Fibroblast of skin of back (primary cell): ENCODE measurements at regions not wholly inside any gene's neighbourhood (a gene's known extent, or its start where the extent isn't known, plus 50 kb on each side); places are given as distances from the start of the nearest gene placed in this dataset.
"Not testable (repeated sequence)": the region's sequence is repeated elsewhere in the genome, so short reads cannot be mapped to it uniquely, and the experiment has no call there.

ENCODE experiments used
- DNase-seq: peaks from one replicate; pipeline ENCODE4 v3.0.0-alpha.2; 2013

GRCh38 chr2:87654136-87654814 is 93.6 kb upstream of the PLGLB2 start:
- not testable (repeated sequence) for DNase-seq

DNA sequence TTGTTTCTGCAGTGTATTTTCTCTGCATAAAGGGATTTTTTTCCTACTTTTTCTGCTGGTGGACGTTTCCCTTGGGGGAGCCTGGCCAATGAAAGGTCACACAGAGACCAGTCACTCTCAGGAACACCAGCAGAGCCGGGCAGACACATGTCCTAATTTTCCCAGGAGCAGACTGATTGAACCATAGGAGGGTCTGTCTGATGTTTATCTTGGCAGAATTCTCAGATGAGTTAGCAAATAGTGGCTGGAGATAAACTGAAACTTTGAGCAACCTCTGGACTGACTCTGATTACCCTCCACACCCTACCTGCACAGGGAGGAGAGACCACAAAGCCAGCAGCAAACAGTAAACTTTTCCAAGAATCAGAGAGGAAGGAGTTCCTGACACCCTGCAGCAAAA is 90.0 kb upstream of the PLGLB2 start:
- DNase-seq: not testable (repeated sequence)

GRCh38 chr2:87658357-87658756 is 89.5 kb upstream of the PLGLB2 start:
- DNase-seq: not testable (repeated sequence)

DNA sequence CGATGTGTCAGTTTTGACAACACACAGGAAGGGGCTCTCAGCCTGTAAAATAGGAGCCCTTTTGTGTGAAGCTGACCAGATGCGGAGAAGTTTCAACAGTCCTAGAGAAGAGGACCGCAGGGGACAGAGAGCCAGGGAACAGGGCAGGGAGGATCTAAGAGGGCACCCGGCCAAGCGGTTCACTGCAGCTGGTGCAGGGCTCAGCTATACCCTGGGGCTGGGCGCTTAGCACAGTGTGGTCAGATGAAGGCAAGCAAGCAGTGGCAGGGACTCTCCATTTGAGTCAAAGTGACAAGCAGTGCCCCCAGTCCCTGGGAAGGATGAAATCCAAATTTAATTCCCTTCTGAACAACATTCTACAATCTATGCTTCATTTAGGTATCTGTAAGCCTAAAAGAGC is 88.9 kb upstream of the PLGLB2 start:
- DNase-seq: not testable (repeated sequence)

- not testable (repeated sequence) for DNase-seq
Measured at GRCh38 chr2:87660164-87660563, 87.7 kb upstream of the PLGLB2 start.

DNA sequence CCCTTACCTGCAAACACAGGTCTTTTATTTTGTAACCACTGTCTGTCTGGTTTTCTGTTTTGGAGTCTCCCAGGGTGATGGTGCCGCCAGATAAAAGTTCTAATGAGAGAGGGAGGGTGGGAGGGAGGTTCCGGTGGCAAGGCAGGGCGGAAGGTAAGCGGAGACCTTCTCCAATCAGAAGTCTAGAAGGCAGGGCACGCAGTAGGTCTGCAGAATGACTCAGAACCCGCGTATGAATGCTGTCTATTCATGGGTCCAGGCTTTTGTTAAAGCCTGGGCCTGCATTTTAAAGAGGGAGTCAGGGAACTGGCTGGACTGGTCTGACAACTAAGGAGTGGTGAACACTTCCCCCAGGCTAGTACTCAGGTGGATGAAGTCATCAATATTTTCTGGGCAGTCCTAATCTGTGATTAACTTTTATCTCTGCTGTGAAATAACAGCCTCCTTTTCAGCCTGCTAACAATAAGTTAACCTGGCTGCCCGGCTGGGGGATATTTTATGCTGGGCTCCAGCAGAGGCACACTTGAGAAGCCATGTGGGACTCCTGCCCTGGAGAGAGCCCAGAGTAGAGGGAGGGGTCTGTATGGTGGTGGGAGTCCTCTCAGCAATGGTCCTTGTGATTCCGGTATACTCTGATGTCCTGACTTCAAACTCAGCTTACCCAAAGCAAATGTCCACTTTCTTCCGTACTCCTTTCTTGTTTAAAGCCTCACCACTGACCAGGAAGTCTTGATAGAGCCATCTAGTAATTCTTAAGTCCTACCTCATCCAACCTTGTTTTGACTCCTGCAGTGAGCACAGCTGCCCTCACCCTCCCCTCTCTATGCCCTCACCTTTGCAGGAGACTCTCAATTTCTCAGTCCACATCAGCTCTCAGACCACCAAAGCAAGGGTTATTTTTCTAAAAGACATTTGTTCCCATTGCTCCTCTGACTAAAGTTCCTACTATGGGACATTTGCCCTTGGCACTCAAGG is 85.3 kb upstream of the PLGLB2 start:
- DNase-seq: not testable (repeated sequence)

GRCh38 chr2:87663347-87663746 is 84.5 kb upstream of the PLGLB2 start:
- DNase-seq: not testable (repeated sequence)

GRCh38 chr2:87667027-87667426 is 80.9 kb upstream of the PLGLB2 start:
- not testable (repeated sequence) for DNase-seq

GRCh38 chr2:87668361-87668760 is 79.5 kb upstream of the PLGLB2 start:
- DNase-seq: not testable (repeated sequence)

DNA sequence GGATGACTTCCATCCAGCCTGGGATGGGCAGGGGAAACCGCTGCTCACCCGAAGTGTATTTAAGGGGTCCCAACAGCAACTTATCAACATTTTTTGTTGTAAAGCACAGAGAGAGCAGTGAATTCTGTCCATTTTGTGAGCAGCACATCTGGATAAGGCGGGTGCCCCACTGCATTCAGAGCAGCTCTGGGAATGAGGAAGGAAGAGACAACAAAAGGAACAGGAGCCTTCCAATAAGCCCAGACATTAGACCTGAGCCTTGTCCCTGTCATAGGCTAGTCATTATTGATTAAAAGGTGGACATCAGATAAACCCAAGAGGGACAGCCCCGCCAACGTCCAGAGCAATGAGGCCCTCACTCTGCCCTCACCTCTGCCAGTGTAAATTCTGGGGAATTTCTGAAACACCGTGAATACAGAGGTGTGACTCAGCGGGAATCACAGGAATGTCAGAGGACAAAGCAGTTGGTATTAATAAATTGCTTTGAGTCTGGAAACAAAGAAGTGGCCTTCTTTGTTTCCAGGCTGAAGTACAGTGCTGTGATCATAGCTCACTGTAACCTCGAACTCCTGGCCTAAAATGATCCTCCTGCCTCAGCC is 78.2 kb upstream of the PLGLB2 start:
- not testable (repeated sequence) for DNase-seq

DNA sequence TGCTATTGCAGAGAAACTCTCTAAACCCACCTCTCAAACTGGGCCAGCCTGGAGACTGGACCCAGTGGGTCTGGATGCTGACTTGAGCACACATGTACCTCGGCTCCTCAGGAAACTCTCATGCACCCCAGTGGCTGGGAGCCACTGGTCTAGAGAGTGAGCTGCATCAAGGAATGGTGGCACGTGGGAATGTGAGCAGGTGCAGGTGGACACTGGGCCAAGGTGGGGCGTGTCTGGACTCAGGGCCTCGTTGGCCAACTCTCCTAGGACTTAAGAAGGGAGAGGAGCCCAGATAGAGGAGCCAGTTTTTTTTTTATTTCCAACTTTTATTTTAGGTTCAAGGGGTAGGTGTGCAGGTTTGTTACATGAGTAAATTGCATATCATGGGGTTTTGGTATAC is 75.5 kb upstream of the PLGLB2 start:
- not testable (repeated sequence) for DNase-seq

DNA sequence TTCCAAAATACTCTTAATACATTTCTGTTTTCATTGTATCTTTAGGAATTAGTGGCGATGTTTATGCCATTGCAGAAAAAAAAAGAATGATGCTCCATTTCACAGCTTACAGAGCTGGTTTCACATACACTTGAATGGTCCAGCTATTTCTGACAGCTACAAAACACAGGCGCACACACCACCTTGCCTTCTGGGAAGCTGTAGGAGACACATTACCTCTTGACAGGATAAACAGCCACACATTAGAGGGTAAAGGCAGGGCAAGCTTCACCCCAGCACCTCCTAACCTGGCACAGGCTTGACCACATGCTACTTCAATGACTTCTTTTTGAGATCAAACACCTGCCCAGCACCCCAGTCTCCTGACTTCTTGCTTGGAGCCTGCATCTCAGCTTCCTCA is 73.2 kb upstream of the PLGLB2 start:
- not testable (repeated sequence) for DNase-seq

GRCh38 chr2:87675487-87675886 is 72.4 kb upstream of the PLGLB2 start:
- not testable (repeated sequence) for DNase-seq

DNA sequence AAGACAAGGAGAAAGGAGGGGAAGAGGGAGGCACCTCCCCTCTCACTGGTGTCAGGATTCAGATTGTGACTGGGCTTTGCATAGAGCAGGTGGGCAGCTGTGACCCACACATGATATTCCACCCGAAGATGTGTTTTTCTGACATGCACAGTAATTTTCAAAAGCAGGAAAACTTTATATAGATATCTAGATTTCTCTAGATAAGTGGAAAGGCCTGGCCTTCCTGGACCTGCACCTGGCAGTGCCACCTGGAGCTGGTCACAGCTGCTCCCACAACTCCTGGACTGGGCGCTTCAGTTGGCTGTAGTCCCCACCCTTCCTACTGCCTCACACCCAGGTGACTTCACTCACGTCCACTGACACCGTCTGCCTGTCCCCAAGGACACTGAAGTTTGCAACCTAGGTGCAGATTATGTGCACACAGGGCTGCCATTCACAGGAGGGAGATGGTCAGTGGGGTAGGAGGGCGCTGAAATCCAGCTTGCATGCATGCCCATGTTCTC is 70.4 kb upstream of the PLGLB2 start:
- not testable (repeated sequence) for DNase-seq

GRCh38 chr2:87678742-87679173 is 69.1 kb upstream of the PLGLB2 start:
- not testable (repeated sequence) for DNase-seq

GRCh38 chr2:87679950-87680349 is 67.9 kb upstream of the PLGLB2 start:
- DNase-seq: not testable (repeated sequence)

- not testable (repeated sequence) for DNase-seq
Measured at GRCh38 chr2:87680691-87681090, 67.2 kb upstream of the PLGLB2 start.

GRCh38 chr2:87683451-87683850 is 64.4 kb upstream of the PLGLB2 start:
- DNase-seq: not testable (repeated sequence)

GRCh38 chr2:87683961-87684360 is 63.9 kb upstream of the PLGLB2 start:
- DNase-seq: not testable (repeated sequence)

- not testable (repeated sequence) for DNase-seq
Measured at GRCh38 chr2:87685558-87685957, 62.3 kb upstream of the PLGLB2 start.

- DNase-seq: not testable (repeated sequence)
Measured at GRCh38 chr2:87686873-87687549, 60.9 kb upstream of the PLGLB2 start.
